DND-41 (cell line): ENCODE measurements at regions not wholly inside any gene's neighbourhood (a gene's known extent, or its start where the extent isn't known, plus 50 kb on each side); places are given as distances from the start of the nearest gene placed in this dataset.
A peak's percentile ranks its signal among the peaks of the same experiment; 100 is the strongest.

Source experiments
- ATAC-seq: fragments of 200-7000 bp; cut with Tn5 transposase; 3 replicates; pipeline ENCODE4 v1.9.1; 2021; ENCODE audit warnings: low read depth; ENCODE audit not compliant: insufficient read depth
- DNase-seq: peaks from one replicate; pipeline ENCODE4 v3.0.0-alpha.2; 2020
- H2AFZ ChIP-seq: 2 replicates; pipeline ENCODE4 v1.6.0; 2012; ENCODE audit warnings: low read depth, low read length
- H3K27ac ChIP-seq: 2 replicates; pipeline ENCODE4 v1.5.1; 2012; ENCODE audit warnings: low read length, inconsistent platforms
- H3K27me3 ChIP-seq: fragments of 200-600 bp; sonication (generic); 2 replicates; pipeline ENCODE4 v1.6.0; 2012; ENCODE audit warnings: low read length, mild to moderate bottlenecking, inconsistent platforms; ENCODE audit not compliant: insufficient read depth, poor library complexity
- H3K36me3 ChIP-seq: 2 replicates; pipeline ENCODE4 v1.5.1; 2012; ENCODE audit warnings: low read length, inconsistent platforms; ENCODE audit not compliant: insufficient read depth
- H3K4me1 ChIP-seq: 2 replicates; pipeline ENCODE4 v1.5.1; 2012; ENCODE audit warnings: mild to moderate bottlenecking, low read length; ENCODE audit not compliant: insufficient read depth
- H3K4me2 ChIP-seq: 2 replicates; pipeline ENCODE4 v1.6.0; 2012; ENCODE audit warnings: mild to moderate bottlenecking, moderate library complexity, low read length, inconsistent platforms; ENCODE audit not compliant: insufficient read depth
- H3K4me3 ChIP-seq, 2 experiments: fragments of 200-600 bp in 1 of 2; shearing (Covaris generic) in 1 of 2; 2 replicates each; pipeline ENCODE4 v1.5.1; 2012 to 2016; ENCODE audit warnings: inconsistent platforms in 2 of 2, low read length in 2 of 2, mild to moderate bottlenecking in 2 of 2, low read depth in 1 of 2, moderate library complexity in 1 of 2
- H3K79me2 ChIP-seq: 2 replicates; pipeline ENCODE4 v1.6.0; 2012; ENCODE audit warnings: low read length, inconsistent platforms; ENCODE audit not compliant: insufficient read depth
- H3K9ac ChIP-seq: 2 replicates; pipeline ENCODE4 v1.6.0; 2012; ENCODE audit warnings: low read depth, mild to moderate bottlenecking, inconsistent platforms, low read length, moderate library complexity
- H3K9me3 ChIP-seq: 2 replicates; pipeline ENCODE4 v1.5.1; 2012; ENCODE audit warnings: low read length, moderate library complexity, mild to moderate bottlenecking, inconsistent platforms; ENCODE audit not compliant: insufficient read depth, severe bottlenecking
- H4K20me1 ChIP-seq: 2 replicates; pipeline ENCODE4 v1.6.0; 2012; ENCODE audit warnings: low read length; ENCODE audit not compliant: insufficient read depth
- EZH2 ChIP-seq: IDR thresholded peaks from 3 replicates; pipeline ENCODE4 v1.6.1; 2012; ENCODE audit warnings: borderline replicate concordance, low read depth, mild to moderate bottlenecking, moderate library complexity, low read length, inconsistent platforms; ENCODE audit not compliant: severe bottlenecking
- TF ChIP-seq, protein P1 (sequence below): IDR thresholded peaks from 2 replicates; pipeline ENCODE4 v1.5.1; 2012; ENCODE audit warnings: borderline replicate concordance, low read length, moderate library complexity, mild to moderate bottlenecking; ENCODE audit not compliant: poor library complexity, severe bottlenecking; ENCODE audit errors: extremely low read depth

DNA sequence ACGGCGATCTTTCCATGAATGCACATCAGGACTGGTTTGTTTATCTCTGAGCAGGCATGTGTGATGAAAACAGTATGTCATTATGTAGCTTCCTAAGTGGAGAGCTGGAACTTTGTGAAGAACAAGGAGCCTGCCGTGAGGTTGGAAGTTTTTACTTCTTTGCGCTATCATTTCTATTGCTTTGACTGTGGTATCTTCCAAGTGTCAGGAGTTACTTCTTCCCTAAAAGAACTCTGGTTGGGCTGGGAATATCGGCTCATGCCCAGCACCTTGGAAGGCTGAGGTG is 167.4 kb upstream of the AHR start:
- Histone ChIP-seq H3K79me2 (no peaks in the 10 kb centered on the region), H4K20me1 (no peaks in the 10 kb centered on the region), H3K9me3 (no peaks in the 10 kb centered on the region), H3K36me3 (no peaks in the 10 kb centered on the region), H3K4me2 (no peak overlapping the region), H3K4me1 (peaks cover 4% of the 10 kb centered on the region; the same call in 1 of the 2 replicates), H3K27me3 (no peaks in the 10 kb centered on the region), H2AFZ (peak overlapping the region; percentile 47; the same call in 1 of the 2 replicates), H3K4me3 (no peak overlapping the region), H3K27ac (no peak overlapping the region), H3K9ac (no peak overlapping the region)
- no peak for DNase-seq
- TF ChIP-seq, protein P1, sequence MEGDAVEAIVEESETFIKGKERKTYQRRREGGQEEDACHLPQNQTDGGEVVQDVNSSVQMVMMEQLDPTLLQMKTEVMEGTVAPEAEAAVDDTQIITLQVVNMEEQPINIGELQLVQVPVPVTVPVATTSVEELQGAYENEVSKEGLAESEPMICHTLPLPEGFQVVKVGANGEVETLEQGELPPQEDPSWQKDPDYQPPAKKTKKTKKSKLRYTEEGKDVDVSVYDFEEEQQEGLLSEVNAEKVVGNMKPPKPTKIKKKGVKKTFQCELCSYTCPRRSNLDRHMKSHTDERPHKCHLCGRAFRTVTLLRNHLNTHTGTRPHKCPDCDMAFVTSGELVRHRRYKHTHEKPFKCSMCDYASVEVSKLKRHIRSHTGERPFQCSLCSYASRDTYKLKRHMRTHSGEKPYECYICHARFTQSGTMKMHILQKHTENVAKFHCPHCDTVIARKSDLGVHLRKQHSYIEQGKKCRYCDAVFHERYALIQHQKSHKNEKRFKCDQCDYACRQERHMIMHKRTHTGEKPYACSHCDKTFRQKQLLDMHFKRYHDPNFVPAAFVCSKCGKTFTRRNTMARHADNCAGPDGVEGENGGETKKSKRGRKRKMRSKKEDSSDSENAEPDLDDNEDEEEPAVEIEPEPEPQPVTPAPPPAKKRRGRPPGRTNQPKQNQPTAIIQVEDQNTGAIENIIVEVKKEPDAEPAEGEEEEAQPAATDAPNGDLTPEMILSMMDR, result no peak
- TF ChIP-seq EZH2, result no peak
- ATAC-seq, result no peak

DNA sequence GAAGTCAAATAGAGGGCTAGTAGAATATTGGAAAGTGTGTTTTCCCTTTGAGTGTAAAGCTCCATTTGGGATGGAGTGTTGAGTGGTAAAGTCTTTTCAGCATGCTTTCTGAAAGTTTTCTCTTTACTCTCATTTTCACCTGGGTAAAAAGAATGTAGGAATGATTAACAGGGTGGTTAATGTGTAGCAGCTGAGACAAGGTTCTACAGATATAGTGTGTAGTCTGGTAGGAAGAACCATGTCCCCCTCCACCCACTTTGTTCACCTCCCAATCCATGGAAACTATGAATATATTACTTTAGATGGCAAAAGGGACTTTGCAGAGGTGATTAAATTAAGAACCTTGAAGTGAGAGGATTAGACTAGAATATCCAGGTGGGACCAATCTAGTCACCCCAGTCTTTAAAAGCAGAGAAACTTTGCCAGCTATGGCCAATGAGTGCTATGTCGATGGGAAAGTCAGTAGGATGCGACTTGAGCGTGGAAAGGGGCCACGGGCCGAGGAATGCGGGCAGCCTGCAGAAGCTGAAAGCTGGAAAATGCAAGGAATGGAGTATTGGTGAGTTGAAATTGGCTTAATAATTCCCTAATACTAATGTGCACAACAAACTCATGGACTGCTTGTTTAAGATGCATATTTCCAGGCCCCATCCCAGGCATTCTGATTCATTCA is 166.3 kb upstream of the AHR start:
- Histone ChIP-seq H3K4me3 (no peak overlapping the region), H4K20me1 (no peaks in the 10 kb centered on the region), H3K4me2 (no peak overlapping the region), H3K4me1 (peaks cover 4% of the 10 kb centered on the region; the same call in 1 of the 2 replicates), H2AFZ (no peak overlapping the region), H3K9me3 (no peaks in the 10 kb centered on the region), H3K9ac (no peak overlapping the region), H3K27ac (no peak overlapping the region), H3K27me3 (no peaks in the 10 kb centered on the region), H3K36me3 (no peaks in the 10 kb centered on the region), H3K79me2 (no peaks in the 10 kb centered on the region)
- ATAC-seq (no peak), DNase-seq (no peak)
- TF ChIP-seq, protein P1, result no peak
- TF ChIP-seq EZH2, result no peak

DNA sequence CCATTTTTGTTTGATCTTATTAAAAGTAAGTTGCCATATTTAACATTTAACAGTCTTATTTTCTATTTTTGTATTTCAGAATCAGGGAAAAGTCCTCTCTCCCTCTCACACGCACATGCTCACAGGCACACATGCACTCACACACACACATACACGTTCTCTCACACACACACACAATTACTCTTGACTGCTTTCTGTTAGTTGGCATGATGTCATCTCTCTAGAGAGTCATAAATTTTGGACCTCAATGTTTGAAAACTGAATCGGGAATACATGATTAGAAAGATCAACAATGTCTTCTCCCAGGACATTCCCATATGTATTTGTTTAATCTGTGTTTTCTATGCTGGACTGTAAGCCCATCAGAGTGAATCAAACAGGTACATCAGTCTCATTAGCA is 165.7 kb upstream of the AHR start:
- no peak for TF ChIP-seq EZH2
- TF ChIP-seq, protein P1, result no peak
- H2AFZ ChIP-seq, result no peak overlapping the region
- no peak overlapping the region for H3K27ac ChIP-seq
- H4K20me1 ChIP-seq, result no peaks in the 10 kb centered on the region
- no peak for ATAC-seq
- H3K36me3 ChIP-seq, result no peaks in the 10 kb centered on the region
- no peak overlapping the region for H3K4me2 ChIP-seq
- no peak overlapping the region for H3K9ac ChIP-seq
- H3K4me3 ChIP-seq, result no peak overlapping the region
- DNase-seq, result no peak
- H3K9me3 ChIP-seq, result no peaks in the 10 kb centered on the region
- H3K4me1 ChIP-seq, result peaks cover 7% of the 10 kb centered on the region
- no peaks in the 10 kb centered on the region for H3K27me3 ChIP-seq
- no peaks in the 10 kb centered on the region for H3K79me2 ChIP-seq
